ENCODE measurements at regions not wholly inside any gene's neighbourhood (a gene's known extent, or its start where the extent isn't known, plus 50 kb on each side); places are given as distances from the start of the nearest gene placed in this dataset.
"Not testable (repeated sequence)": the region's sequence is repeated elsewhere in the genome, so short reads cannot be mapped to it uniquely, and the experiment has no call there.

- DNase-seq (ENCODE audit: low read depth, low spot score), result no peak
- no peak overlapping the region for H3K4me3 ChIP-seq (ENCODE audit: low read length)
Observed at GRCh38 chr5:68033961-68034571, 181.5 kb upstream of the PIK3R1 start.

GRCh38 chr5:68033029-68033428, 182.5 kb upstream of the PIK3R1 start:
- H3K4me3 ChIP-seq (ENCODE audit: low read length), result no peak overlapping the region
- no peak for DNase-seq (ENCODE audit: low read depth, low spot score)

- no peak overlapping the region for H3K4me3 ChIP-seq (ENCODE audit: low read length)
- no peak for DNase-seq (ENCODE audit: low read depth, low spot score)
Observed at GRCh38 chr5:68032216-68032762, 183.3 kb upstream of the PIK3R1 start.

- H3K4me3 ChIP-seq (ENCODE audit: low read length), result no peak overlapping the region
- DNase-seq (ENCODE audit: low read depth, low spot score), result no peak
Observed at GRCh38 chr5:68028131-68028727, 187.3 kb upstream of the PIK3R1 start.

- DNase-seq (ENCODE audit: low read depth, low spot score), result no peak
- H3K4me3 ChIP-seq (ENCODE audit: low read length), result no peak overlapping the region
Observed at GRCh38 chr5:68027519-68027918, 188.0 kb upstream of the PIK3R1 start.

GRCh38 chr5:68026092-68026885, 189.3 kb upstream of the PIK3R1 start:
- H3K4me3 ChIP-seq (ENCODE audit: low read length), result no peak overlapping the region
- no peak for DNase-seq (ENCODE audit: low read depth, low spot score)

- no peak for DNase-seq (ENCODE audit: low read depth, low spot score)
- H3K4me3 ChIP-seq (ENCODE audit: low read length), result no peak overlapping the region
Observed at GRCh38 chr5:68024426-68024825, 191.1 kb upstream of the PIK3R1 start.

GRCh38 chr5:68021916-68022315, 193.6 kb upstream of the PIK3R1 start:
- no peak overlapping the region for H3K4me3 ChIP-seq (ENCODE audit: low read length)
- no peak for DNase-seq (ENCODE audit: low read depth, low spot score)

GRCh38 chr5:68021227-68021626, 194.3 kb upstream of the PIK3R1 start:
- DNase-seq (ENCODE audit: low read depth, low spot score), result no peak
- H3K4me3 ChIP-seq (ENCODE audit: low read length), result no peak overlapping the region

- not testable (repeated sequence) for H3K4me3 ChIP-seq (ENCODE audit: low read length); DNase-seq (ENCODE audit: low read depth, low spot score)
Observed at GRCh38 chr5:68020461-68020969, 195.0 kb upstream of the PIK3R1 start.

GRCh38 chr5:68015381-68016302, 199.9 kb upstream of the PIK3R1 start:
- no peak overlapping the region for H3K4me3 ChIP-seq (ENCODE audit: low read length)
- no peak for DNase-seq (ENCODE audit: low read depth, low spot score)

- H3K4me3 ChIP-seq (ENCODE audit: low read length), result no peak overlapping the region
- no peak for DNase-seq (ENCODE audit: low read depth, low spot score)
Observed at GRCh38 chr5:68012831-68013230, 202.7 kb upstream of the PIK3R1 start.

- H3K4me3 ChIP-seq (ENCODE audit: low read length), result no peak overlapping the region
- DNase-seq (ENCODE audit: low read depth, low spot score), result no peak
Observed at GRCh38 chr5:68012429-68012828, 203.1 kb upstream of the PIK3R1 start.

- DNase-seq (ENCODE audit: low read depth, low spot score), result no peak
- no peak overlapping the region for H3K4me3 ChIP-seq (ENCODE audit: low read length)
Observed at GRCh38 chr5:68011801-68012200, 203.8 kb upstream of the PIK3R1 start.

- no peak overlapping the region for H3K4me3 ChIP-seq (ENCODE audit: low read length)
- DNase-seq (ENCODE audit: low read depth, low spot score), result no peak
Observed at GRCh38 chr5:68011259-68011760, 204.2 kb upstream of the PIK3R1 start.

- DNase-seq (ENCODE audit: low read depth, low spot score), result no peak
- H3K4me3 ChIP-seq (ENCODE audit: low read length), result no peak overlapping the region
Observed at GRCh38 chr5:68010740-68011139, 204.8 kb upstream of the PIK3R1 start.

GRCh38 chr5:68007451-68007850, 208.1 kb upstream of the PIK3R1 start:
- no peak for DNase-seq (ENCODE audit: low read depth, low spot score)
- no peak overlapping the region for H3K4me3 ChIP-seq (ENCODE audit: low read length)

- no peak overlapping the region for H3K4me3 ChIP-seq (ENCODE audit: low read length)
- no peak for DNase-seq (ENCODE audit: low read depth, low spot score)
Observed at GRCh38 chr5:68002836-68003235, 212.7 kb upstream of the PIK3R1 start.

GRCh38 chr5:68000805-68001204, 214.8 kb upstream of the PIK3R1 start:
- DNase-seq (ENCODE audit: low read depth, low spot score), result no peak
- no peak overlapping the region for H3K4me3 ChIP-seq (ENCODE audit: low read length)

All from Jurkat, Clone E6-1 (cell line).